ENCODE measurements at regions not wholly inside any gene's neighbourhood (a gene's known extent, or its start where the extent isn't known, plus 50 kb on each side); places are given as distances from the start of the nearest gene placed in this dataset.

DNA sequence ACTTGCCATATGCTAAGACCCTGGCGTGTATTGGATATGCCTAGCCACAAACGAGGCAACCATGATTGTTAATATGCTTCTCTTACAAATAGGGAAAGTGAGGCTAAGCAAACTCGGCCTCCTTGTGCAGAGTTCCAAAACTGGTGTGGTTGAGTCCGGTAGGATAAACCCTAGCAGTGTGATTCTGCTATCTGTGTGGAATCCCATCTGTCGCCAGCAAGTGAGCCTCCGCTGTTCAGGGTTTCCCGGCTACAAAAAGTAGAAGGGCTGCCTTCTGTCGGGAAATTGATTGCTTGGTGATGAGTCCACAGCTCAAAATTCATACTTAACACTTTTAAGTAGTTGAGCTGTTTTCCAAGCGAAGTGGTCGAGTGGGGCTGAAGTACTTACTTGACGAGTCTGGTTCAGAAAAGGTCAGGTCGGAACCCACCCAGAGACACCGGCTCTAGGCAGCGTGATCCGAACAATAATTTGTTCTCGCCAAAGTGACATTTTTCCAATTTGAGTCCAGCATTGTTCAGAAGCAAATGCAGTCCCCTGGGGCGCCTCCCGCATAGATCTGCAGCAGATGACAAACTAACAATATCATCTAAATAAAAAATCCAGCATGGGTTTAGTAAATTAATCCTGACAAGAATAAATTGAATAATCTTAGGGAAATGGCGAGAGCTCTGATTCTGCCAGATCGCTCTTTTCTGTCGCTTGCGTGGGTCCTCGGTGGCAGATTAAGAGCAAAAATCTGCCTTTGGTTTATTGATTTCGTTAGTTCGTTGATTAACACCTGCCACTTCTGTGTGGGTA lies 686.7 kb upstream of the RBFOX1 start:
- 59 to 65% (median 64%) methylated on average over 25 of the region's 25 CpGs for WGBS, 4 donors
- Histone ChIP-seq H3K36me3 (no peaks in the 10 kb centered on the region), H3K27ac (no peak overlapping the region), H3K4me1 (no peaks in the 10 kb centered on the region), H3K9me3 (no peaks in the 10 kb centered on the region), H3K27me3 (peaks cover 0 to 46% (median 0%) of the 10 kb centered on the region in 9 donors), H3K4me3 (no peak overlapping the region)
- DNase-seq (no peak), ATAC-seq (no peak)
- TF ChIP-seq, protein P1, sequence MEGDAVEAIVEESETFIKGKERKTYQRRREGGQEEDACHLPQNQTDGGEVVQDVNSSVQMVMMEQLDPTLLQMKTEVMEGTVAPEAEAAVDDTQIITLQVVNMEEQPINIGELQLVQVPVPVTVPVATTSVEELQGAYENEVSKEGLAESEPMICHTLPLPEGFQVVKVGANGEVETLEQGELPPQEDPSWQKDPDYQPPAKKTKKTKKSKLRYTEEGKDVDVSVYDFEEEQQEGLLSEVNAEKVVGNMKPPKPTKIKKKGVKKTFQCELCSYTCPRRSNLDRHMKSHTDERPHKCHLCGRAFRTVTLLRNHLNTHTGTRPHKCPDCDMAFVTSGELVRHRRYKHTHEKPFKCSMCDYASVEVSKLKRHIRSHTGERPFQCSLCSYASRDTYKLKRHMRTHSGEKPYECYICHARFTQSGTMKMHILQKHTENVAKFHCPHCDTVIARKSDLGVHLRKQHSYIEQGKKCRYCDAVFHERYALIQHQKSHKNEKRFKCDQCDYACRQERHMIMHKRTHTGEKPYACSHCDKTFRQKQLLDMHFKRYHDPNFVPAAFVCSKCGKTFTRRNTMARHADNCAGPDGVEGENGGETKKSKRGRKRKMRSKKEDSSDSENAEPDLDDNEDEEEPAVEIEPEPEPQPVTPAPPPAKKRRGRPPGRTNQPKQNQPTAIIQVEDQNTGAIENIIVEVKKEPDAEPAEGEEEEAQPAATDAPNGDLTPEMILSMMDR (IDR thresholded peaks at IDR 0.05), result no peak
- no peak for TF ChIP-seq POLR2A (IDR thresholded peaks at IDR 0.05)
- intact Hi-C loops (cut with DNase I), result loop anchor here in 5 of 10 donors (10.0 kb wide), 4 partner anchors 1031 to 1411 kb away; no protein-coding TSS in a partner anchor

DNA sequence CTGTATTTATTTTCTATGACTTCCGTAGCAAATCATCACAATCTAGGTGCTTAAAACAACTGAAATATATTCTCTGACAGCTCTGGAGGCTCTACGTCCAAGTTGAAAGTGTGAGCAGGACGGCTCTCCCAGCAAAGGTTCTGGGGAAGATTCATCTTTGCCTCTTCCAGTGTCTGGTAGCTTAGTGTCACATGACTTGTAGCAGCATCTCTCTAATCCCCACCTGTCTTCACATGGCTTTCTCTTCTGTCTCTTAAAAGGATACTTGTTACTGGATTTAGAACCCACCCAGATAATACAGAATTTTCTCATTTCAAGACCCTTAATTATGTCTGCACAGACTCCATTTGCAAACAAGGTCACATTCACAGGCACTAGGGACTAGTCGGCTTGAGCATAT lies 687.7 kb upstream of the RBFOX1 start:
- Histone ChIP-seq H3K4me1 (no peaks in the 10 kb centered on the region), H3K36me3 (no peaks in the 10 kb centered on the region), H3K27ac (no peak overlapping the region), H3K27me3 (peaks cover 0 to 41% (median 0%) of the 10 kb centered on the region in 9 donors), H3K9me3 (no peaks in the 10 kb centered on the region), H3K4me3 (no peak overlapping the region)
- 28 to 40% (median 37%) methylated on average over 4 of the region's 4 CpGs for WGBS, 4 donors
- TF ChIP-seq, protein P1 (IDR thresholded peaks at IDR 0.05), result no peak
- TF ChIP-seq POLR2A (IDR thresholded peaks at IDR 0.05), result no peak
- no peak for ATAC-seq
- intact Hi-C loops (cut with DNase I), result loop anchor here in 9 of 10 donors (5.0 to 10.0 kb wide), 7 partner anchors 1030 to 1410 kb away; no protein-coding TSS in a partner anchor
- DNase-seq, result no peak

- peaks cover 0 to 28% (median 0%) of the 10 kb centered on the region in 9 donors for H3K27me3 ChIP-seq
- intact Hi-C loops (cut with DNase I), result loop anchor here in 9 of 10 donors (2.0 to 10.0 kb wide), 8 partner anchors 1028 to 1408 kb away; no protein-coding TSS in a partner anchor
- ATAC-seq (no peak), DNase-seq (no peak)
- no peak overlapping the region for H3K27ac ChIP-seq
- TF ChIP-seq, protein P1 (IDR thresholded peaks at IDR 0.05), result peak; percentile 74 to 87 (median 82)
- no peak for TF ChIP-seq POLR2A (IDR thresholded peaks at IDR 0.05)
- H3K36me3 ChIP-seq, result no peaks in the 10 kb centered on the region
- H3K4me1 ChIP-seq, result no peaks in the 10 kb centered on the region
- WGBS, 4 donors, result 20 to 31% (median 25%) methylated on average over 5 of the region's 5 CpGs
- no peak overlapping the region for H3K4me3 ChIP-seq
- H3K9me3 ChIP-seq, result no peaks in the 10 kb centered on the region
Observed at GRCh38 chr16:6643080-6643686, 689.5 kb upstream of the RBFOX1 start.

DNA sequence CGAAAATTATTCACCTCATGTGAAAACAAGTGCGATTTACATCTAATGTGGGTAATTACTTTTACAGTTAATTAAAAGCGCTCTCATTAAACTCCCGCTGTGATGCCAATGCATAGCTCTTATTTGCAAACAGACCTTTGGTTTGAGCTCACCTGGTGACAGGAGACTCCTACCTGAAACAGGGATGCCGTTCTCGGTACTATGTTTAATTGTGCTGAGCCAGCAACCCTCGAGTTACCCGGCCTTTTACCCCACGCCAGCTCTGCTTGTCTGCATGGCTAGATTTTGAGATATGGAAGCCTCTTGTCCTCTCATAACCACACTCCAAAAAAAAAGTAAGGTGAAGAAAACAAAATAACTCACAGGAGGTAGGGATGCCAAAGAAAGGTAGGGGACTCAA lies 690.4 kb upstream of the RBFOX1 start:
- TF ChIP-seq, protein P1 (IDR thresholded peaks at IDR 0.05), result no peak
- no peak for TF ChIP-seq POLR2A (IDR thresholded peaks at IDR 0.05)
- WGBS, 4 donors, result 20 to 27% (median 25%) methylated on average over 9 of the region's 9 CpGs
- H3K36me3 ChIP-seq, result no peaks in the 10 kb centered on the region
- H3K27ac ChIP-seq, result no peak overlapping the region
- peaks cover 0 to 26% (median 0%) of the 10 kb centered on the region in 9 donors for H3K27me3 ChIP-seq
- ATAC-seq (no peak), DNase-seq (no peak)
- no peak overlapping the region for H3K4me3 ChIP-seq
- no peaks in the 10 kb centered on the region for H3K4me1 ChIP-seq
- no peaks in the 10 kb centered on the region for H3K9me3 ChIP-seq
- intact Hi-C loops (cut with DNase I), result loop anchor here in 9 of 10 donors (2.0 to 10.0 kb wide), 8 partner anchors 1027 to 1407 kb away; no protein-coding TSS in a partner anchor

Data from heart left ventricle (tissue), 16 donors.